ENCODE measurements at regions not wholly inside any gene's neighbourhood (a gene's known extent, or its start where the extent isn't known, plus 50 kb on each side); places are given as distances from the start of the nearest gene placed in this dataset.

DNA sequence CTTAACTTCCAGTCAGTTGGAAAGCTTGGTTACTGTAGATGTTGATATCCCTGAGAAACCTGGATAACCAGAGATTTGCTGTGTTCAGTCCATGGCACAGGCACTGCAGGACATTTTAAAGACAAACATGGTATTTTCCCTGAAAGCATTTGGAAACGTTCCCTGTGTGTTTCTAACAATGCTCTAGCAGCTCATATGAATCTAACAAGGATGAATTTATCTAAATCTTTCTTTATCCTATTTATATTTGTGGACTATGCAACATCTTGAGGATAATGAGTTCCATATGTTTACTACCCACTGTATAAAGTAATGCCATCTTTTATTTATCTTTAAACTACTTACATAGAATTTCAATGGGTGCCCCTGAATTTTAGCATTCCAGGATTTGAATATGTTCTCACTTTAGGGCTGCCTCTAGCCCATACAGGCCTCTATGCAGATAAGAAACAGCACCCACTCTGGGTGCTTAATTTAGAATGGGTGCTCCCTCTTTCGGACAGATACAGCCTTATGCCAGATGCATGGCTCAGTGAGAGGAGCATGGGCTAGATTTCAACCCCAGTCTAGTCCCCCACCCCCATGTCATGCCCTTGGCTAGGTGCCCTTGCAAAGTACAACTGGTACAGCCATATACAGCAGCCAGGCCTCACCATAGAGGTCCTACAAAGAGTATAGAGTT is 50.6 kb upstream of the NEMP2 start:
- no peak overlapping the region for H3K4me2 ChIP-seq (ENCODE audit: low read length)
- BruUV-seq (replicated peaks) = no TSS peak
- ChIA-PET RAD21 (ENCODE audit: low non-redundant PET in 1 of 2, low total read pairs in 2 of 2, uncharacterized antibody in 2 of 2, unreplicated experiment in 2 of 2) (no interaction called here), CTCF (no interaction called here), POLR2A (no interaction called here)
- intact Hi-C loops (cut with micrococcal nuclease) = no loop called here
- H3K27ac ChIP-seq (ENCODE audit: low read depth, low read length) = no peak overlapping the region
- H3K4me1 ChIP-seq (ENCODE audit: control insufficient read depth in 1 of 2, insufficient read depth in 2 of 2, low read length in 2 of 2) = peaks cover 6 to 25% of the 10 kb centered on the region in 2 experiments; a peak in 2 of 4 replicates
- no peak overlapping the region for H3K4me3 ChIP-seq (replicated peaks in 1 of 2; ENCODE audit: low read depth in 1 of 2, low read length in 2 of 2)
- H2AFZ ChIP-seq (ENCODE audit: low read depth, low read length, poor library complexity, severe bottlenecking) = no peak overlapping the region
- ATAC-seq = no peak
- no peaks in the 10 kb centered on the region for H3K27me3 ChIP-seq (ENCODE audit: insufficient read depth, low read length)
- no peaks in the 10 kb centered on the region for H3K79me2 ChIP-seq (ENCODE audit: insufficient read depth, low read length)
- DNase-seq (ENCODE audit: low read depth, low spot score) = no peak
- no peak overlapping the region for H3K9ac ChIP-seq (ENCODE audit: low read length)
- TF ChIP-seq EZH2phosphoT487 (IDR thresholded peaks at IDR 0.05; ENCODE audit: borderline replicate concordance) (no peak), POLR2A (IDR thresholded peaks at IDR 0.05; ENCODE audit: borderline replicate concordance, extremely low read depth, insufficient read depth, insufficient read length) (no peak), EGR1 (IDR thresholded peaks at IDR 0.05; ENCODE audit: low read depth) (no peak), CBX3 (IDR thresholded peaks at IDR 0.05; ENCODE audit: low read depth) (no peak), YY1 (IDR thresholded peaks at IDR 0.05; ENCODE audit: extremely low read depth, insufficient replicate concordance, low read depth, low read length) (no peak), EZH2 (IDR thresholded peaks at IDR 0.05) (no peak), TCF7L2 (IDR thresholded peaks at IDR 0.05; ENCODE audit: borderline replicate concordance, extremely low read depth, insufficient read depth, insufficient read length) (no peak), ZNF274 (IDR thresholded peaks at IDR 0.05; ENCODE audit: low read depth, low read length) (no peak), RAD21 (IDR thresholded peaks at IDR 0.05; ENCODE audit: low read depth) (no peak), SP1 (IDR thresholded peaks at IDR 0.05; ENCODE audit: low read depth) (no peak), SIN3A (IDR thresholded peaks at IDR 0.05; ENCODE audit: low read depth) (no peak)
- TF ChIP-seq, protein P1, sequence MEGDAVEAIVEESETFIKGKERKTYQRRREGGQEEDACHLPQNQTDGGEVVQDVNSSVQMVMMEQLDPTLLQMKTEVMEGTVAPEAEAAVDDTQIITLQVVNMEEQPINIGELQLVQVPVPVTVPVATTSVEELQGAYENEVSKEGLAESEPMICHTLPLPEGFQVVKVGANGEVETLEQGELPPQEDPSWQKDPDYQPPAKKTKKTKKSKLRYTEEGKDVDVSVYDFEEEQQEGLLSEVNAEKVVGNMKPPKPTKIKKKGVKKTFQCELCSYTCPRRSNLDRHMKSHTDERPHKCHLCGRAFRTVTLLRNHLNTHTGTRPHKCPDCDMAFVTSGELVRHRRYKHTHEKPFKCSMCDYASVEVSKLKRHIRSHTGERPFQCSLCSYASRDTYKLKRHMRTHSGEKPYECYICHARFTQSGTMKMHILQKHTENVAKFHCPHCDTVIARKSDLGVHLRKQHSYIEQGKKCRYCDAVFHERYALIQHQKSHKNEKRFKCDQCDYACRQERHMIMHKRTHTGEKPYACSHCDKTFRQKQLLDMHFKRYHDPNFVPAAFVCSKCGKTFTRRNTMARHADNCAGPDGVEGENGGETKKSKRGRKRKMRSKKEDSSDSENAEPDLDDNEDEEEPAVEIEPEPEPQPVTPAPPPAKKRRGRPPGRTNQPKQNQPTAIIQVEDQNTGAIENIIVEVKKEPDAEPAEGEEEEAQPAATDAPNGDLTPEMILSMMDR (IDR thresholded peaks at IDR 0.05 in 2 of 3, conservative IDR thresholded peaks at IDR 0.05 in 1 of 3; ENCODE audit: borderline replicate concordance in 1 of 3, insufficient read depth in 1 of 3, low read depth in 2 of 3, low read length in 2 of 3) = no peak
- TF ChIP-seq, protein P2, sequence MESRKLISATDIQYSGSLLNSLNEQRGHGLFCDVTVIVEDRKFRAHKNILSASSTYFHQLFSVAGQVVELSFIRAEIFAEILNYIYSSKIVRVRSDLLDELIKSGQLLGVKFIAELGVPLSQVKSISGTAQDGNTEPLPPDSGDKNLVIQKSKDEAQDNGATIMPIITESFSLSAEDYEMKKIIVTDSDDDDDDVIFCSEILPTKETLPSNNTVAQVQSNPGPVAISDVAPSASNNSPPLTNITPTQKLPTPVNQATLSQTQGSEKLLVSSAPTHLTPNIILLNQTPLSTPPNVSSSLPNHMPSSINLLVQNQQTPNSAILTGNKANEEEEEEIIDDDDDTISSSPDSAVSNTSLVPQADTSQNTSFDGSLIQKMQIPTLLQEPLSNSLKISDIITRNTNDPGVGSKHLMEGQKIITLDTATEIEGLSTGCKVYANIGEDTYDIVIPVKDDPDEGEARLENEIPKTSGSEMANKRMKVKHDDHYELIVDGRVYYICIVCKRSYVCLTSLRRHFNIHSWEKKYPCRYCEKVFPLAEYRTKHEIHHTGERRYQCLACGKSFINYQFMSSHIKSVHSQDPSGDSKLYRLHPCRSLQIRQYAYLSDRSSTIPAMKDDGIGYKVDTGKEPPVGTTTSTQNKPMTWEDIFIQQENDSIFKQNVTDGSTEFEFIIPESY (IDR thresholded peaks at IDR 0.05; ENCODE audit: extremely low read depth, insufficient replicate concordance, low read length) = no peak
- no peaks in the 10 kb centered on the region; the same call in 1 of the 2 replicates for H3K9me2 ChIP-seq (ENCODE audit: insufficient read depth)
- H3K9me3 ChIP-seq (ENCODE audit: control insufficient read depth in 1 of 2, insufficient read depth in 1 of 2, low read depth in 1 of 2, low read length in 2 of 2) = no peaks in the 10 kb centered on the region
- no peaks in the 10 kb centered on the region for H4K20me1 ChIP-seq (ENCODE audit: insufficient read depth)
- H3K36me3 ChIP-seq (ENCODE audit: control insufficient read depth in 1 of 2, insufficient read depth in 2 of 2, low read length in 2 of 2) = no peaks in the 10 kb centered on the region
